IPS-NIHi7 (cell line): ENCODE measurements at regions not wholly inside any gene's neighbourhood (a gene's known extent, or its start where the extent isn't known, plus 50 kb on each side); places are given as distances from the start of the nearest gene placed in this dataset.
"Not testable (repeated sequence)": the region's sequence is repeated elsewhere in the genome, so short reads cannot be mapped to it uniquely, and the experiment has no call there.

Experiments
- DNase-seq: peaks from one replicate; pipeline ENCODE4 v3.0.0; 2012; ENCODE audit warnings: mixed read lengths; ENCODE audit errors: extremely low spot score

DNA sequence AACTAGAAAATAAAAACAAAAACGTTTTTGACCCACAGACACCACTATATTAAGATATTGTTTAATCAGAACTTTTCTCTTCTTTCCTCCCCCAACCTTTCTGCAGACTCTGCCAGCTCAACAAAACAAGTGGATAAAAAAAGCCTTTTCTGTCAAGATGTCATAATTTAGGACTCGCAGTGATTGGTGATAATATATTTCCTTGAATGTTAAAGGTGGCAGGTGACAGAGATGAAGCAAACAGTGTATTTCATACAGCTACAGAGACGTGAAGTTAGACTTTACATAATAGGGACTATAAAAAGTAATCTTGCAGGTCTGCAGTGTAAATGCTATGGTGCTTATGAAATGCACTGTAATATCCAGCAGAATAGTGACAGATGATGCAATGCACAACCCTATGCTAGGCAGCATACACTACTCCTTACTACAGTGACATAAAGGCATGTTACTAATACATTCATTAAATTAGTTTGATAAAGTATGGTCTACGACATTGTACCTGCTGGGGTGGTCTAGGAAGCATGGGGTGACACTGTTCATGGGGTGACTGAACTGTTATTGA lies 326.7 kb upstream of the GRAMD2B start:
- no peak for DNase-seq

DNA sequence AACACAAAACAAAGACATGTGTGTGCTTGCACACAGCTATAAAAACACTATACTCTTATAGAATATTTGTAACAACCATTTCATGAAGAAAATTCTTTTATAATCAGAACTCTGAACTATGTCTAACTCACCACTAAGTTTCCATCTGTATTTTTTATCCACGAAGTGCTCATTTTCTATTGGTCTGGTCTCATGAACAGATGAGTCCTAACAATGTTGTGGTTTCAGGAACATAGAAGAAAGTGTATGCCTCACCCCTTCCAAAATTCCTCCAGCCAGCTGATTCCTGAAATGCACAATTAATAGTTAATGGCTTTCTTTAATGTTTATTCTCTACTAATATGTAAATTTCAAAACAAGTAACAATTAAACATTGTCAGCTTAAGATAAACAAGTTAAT lies 325.3 kb upstream of the GRAMD2B start:
- DNase-seq = no peak

DNA sequence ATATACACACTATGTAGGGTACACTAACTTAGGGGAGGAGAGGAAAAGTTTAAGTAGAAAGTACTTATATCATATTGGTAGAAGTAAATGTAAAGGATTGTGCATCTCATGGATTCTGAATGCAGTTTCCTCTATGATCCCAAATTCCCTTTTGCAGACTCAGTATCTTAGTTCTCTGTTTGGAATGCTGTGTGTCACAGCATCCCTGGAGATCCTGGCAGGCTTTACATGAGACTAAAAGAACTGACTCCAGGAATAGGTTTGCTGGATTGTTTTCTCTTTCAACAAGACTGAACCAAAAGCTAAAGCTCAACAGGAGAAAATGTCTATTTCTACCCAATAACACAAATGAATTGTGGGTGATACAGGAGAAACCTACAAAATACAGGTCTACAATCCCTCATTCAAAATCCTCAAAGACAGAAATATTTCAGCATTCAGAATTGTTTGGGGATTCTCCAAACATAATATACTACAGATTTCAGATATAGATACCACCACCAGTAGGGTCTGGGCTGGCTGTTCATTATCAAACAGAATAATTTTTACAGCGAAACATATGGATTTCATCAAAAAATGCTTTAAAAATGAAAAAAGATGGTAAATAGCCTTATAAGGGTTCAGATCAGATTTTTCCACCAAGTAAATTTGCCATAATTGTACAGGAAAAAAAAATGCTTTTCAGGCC lies 324.7 kb upstream of the GRAMD2B start:
- no peak for DNase-seq

DNA sequence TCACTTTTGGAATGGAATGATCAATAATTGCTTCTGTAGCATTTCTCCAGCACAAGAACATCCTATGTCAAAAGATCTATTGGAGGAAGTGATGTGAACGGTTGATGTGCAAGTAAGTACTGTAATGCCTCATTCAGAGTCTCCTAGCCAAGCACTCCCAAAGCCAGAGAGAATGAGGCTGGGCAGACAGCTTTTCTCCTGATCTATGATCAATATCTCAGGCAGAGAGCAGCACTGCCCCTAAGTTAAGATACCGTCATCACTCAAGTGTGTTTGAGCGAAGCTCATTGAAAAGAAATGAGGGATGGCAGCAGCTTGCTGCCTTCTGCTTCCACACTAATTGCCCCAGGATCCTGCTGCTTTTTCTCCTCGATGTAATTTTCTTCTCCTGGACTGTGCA lies 324.1 kb upstream of the GRAMD2B start:
- no peak for DNase-seq

DNA sequence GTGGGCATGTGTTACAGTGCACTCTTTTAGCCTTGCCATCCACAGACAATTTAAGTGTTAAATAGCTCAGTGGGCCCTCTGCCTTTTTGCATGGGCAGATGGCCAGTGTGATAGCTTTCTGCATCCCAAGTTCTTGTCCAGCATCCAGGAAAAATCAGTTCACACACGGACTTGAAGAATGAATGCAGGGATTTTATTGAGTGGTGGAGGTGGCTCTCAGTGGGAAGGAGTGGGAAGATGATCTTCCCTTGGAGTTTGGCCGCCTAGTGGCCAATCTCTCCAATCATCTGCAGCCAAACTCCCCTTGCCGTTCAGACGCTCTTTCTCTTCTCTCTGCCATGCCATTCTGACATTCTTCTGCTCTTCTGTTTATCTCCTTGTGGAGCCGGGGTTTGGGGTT lies 322.4 kb upstream of the GRAMD2B start:
- peak; percentile 49 for DNase-seq

DNA sequence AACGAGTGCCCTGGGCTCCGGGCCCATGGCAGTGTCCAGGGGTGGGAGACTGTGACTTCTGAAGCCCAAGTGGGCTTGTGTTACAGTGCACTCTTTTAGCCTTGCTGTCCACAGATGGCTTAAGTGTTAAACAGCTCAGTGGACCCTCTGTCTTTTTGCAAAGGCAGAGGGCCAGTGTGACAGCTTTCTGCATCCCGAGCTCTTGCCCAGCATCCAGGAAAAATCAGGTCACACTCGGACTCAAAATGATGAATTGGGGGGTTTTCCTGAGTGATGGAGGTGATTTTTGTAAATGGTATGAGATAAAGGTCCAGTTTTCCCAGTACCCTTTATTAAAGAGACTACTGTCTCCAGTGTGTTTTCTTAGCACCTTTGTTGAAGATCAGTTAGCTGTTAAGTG lies 321.3 kb upstream of the GRAMD2B start:
- DNase-seq = no peak

DNA sequence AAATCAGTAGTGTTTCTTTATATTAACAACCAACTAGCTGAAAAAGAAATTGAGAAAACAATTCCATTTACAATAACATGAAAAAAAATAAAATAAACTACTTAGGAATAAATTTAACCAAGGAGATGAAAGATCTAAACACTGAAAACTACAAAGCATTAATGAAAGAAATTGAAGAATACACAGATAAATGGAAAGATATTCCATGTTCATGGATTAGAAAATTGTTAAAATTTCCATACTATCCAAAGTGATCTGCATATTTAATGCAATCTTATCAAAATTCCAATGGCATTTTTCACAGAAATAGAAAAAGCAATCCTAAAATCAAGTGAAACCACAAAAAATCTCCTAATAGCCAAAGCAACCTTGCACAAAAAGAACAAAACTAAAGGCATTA lies 320.2 kb upstream of the GRAMD2B start:
- DNase-seq = no peak

DNA sequence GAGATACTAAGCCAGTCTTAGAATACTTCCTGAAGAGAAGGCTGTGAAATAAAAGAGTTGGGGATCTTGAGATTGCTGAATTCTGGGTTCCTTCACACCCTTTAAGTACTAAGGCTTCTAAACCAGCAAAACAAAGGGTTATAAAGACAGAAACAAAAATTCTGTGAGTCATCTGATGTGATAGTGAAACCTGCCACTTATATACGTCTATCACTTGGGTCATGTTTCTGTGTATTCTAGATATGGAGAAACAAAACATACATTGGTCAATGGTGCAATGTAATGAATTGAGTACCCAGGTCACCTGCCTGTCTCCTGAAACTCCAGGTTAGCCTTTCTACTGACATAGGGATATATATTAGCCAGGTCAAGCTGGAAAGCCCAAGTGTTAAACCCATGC lies 319.3 kb upstream of the GRAMD2B start:
- DNase-seq = no peak

DNA sequence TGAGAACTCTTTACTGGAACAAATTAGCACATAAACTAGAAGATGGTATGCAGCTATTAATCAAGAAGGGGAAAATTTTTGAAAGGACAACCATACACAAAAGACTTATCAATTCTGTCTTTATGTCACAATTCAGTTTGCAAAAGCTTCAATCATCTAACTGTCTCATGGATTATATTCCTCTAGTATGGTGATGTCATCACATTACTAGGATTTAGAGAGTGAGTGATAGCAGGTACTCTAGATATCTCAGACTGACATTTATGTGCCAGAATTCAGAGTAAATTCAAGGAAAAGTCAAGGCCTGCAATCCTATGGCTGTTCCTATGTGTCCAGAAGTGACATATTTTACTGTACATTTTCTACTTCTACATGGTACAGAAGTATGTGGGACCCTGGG lies 318.9 kb upstream of the GRAMD2B start:
- DNase-seq = no peak

DNA sequence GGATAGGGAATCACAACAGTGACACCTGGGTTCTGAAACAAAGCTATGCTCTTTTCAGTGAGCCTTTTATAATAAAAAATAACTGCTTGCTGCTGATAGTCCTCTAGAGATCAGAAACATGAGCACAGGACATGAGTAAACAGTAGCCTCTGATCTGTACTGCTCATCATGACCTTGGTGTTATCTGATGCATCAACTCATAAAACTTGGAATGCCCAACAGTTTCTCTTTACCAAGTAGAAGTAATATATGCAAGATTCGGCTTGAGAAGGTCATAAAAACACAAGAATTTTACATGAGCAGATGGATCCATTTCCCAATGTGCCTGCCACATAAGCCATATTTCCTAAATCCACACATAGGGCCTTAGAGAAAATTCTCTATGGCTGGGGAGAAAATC lies 318.3 kb upstream of the GRAMD2B start:
- no peak for DNase-seq

DNA sequence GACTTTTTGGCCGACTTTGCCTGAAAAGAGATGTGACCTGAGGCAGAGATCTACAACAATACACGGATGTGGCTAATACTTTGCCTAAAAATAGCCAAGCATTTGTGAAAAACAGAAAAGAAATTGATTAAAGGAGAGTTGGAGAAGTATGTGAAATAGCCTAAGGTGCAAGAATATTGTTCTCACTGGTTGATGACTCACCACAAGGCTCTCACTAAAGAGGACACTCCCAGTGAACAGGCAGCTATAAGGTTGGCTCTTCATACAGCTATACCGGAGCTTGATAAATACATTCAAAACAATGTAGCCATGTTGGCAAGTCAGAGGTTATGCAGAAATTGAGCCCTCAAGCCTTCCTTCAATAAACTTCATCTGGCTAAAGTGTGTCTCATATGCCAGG lies 317.2 kb upstream of the GRAMD2B start:
- no peak for DNase-seq

DNA sequence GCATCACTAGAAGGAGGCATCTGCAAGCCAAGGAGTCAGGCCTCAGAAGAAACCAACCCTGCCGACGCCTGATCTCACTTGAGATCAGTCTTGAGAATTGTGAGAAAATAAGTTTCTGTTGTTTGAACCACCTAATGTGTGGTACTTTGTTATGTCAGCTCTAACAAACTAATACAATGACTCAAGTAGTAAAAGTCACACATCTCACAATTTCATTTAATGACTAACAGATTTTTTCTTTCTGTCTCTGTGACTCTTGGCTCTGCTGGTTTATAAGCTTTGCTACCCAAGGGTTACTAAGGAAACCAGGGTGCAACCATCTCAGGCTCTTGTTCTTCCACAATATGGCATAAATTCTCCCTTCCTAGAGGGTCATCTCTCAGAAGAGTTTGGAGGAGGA lies 315.8 kb upstream of the GRAMD2B start:
- DNase-seq = no peak

DNA sequence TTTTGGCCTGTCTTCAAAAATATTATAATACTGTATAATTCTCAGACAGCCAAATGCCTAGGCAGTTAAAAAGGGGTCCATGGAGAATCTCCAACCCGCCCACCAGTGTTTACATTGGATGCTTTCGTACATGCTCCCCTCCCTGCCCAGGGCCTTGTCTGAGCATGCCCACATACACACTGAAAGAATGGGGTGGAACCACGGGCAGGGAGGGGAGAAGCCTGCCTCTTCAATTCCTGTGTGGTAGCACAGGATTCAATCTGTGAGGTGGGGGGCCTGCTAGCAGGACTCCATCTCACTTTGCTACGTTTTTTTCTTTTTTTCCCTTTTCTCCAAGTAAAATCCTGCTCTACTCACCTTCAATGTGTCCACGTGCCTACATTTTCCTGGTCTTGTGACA lies 314.7 kb upstream of the GRAMD2B start:
- no peak for DNase-seq

DNA sequence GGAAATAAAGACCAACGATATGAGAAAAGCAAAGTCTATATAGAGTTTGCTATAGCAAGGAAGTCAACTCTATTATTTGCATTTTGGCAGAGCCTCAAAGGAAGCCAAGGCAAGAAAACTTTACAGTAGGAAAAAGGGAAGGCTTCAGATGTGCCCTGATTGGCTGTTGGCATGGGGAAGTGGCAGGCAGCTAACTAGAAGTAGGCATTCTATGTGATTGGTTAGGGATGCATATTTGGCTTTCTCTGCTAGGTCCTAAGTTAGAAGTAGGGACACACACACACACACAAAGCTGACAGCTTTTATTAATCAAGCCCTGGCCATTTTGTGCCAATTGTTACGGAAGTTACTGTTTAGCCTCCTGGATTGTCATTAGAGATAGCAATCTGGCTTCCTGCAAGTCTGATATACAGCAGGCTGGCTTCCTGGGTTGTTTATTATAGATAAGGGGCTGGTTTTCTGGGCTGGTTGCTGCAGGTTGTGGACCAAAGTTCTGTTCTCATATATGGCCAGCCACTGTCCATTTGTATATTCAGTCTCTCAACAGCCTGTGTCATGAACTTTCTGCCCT lies 308.1 kb upstream of the GRAMD2B start:
- no peak for DNase-seq

DNA sequence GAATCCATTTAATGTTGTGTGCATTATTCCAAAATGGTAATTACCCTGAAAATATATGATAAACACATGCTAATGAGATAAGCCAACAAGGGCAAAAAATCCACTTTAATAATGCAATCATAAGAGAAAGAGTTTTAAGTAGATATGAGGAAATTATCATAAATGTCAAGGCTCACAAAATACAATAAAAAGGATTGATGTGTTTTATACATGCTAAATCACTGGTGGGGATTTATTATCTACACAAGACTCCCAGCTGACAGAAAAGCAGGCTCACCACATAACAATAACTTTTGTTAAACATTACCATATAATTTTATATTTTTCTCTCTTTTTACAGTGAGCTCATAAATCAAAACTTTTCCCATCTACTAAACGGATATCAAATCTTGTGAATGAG lies 306.2 kb upstream of the GRAMD2B start:
- no peak for DNase-seq

DNA sequence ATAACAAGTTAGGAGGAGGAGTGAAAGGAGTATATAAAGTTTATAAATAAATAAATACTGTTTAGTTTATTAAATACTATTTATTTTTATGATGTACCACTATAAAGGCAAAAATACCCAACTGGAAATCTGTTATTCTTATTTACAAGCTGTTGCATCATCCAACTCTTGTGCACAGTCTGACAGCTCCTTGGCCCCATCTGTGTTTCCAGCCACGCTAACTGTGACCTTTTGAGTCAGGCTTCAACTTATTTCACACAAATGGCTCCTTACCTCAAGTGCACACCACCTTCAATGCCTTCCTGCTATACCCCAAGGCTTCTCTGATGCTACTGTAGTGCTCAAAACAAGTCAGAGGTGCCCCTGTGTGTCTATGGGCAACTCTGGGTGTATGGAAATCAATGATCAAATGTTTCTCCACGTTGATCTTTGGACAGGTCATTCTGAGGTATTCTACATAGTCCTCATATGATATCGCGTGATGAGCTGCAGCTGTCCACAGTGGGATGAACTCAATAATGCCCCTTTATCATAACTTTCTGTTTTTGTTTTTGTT lies 303.2 kb upstream of the GRAMD2B start:
- no peak for DNase-seq

DNA sequence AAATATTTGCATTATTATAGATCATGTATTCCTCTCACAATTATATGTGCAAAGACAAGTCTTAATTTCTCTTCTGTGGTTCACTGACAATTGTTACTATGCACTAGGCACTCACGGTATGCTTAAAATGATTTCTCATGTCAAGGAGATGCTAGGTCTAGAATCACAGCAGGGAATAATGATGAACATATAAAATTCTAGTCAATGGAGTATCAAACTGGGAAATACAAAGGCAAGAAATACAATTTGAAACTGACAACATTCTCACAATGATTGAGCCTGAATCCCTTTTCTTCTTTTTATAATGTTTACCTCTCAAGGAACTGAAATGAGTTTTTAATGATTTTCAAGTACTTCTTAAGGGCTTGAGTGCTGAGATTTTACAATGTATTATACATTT lies 302.3 kb upstream of the GRAMD2B start:
- DNase-seq = no peak

DNA sequence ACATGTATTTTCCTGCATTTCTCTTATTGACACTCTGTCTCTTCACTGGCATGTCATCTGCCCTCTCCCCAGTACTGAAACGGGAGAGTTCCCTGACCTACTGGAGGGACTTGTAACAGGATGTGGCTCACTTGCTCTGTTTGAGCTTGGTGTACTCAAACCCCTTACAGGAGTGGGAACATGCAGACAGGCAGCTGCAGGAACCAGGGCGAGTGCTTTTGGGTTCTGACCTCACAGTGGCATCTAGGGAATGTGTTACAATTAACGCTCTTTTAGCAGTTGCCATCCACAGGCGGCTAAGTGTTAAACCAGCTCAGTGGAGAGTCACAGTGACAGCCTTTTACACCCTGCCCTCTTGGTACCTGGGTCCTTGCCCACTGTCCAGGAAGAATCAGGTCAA lies 300.3 kb upstream of the GRAMD2B start:
- peak; percentile 29 for DNase-seq

DNA sequence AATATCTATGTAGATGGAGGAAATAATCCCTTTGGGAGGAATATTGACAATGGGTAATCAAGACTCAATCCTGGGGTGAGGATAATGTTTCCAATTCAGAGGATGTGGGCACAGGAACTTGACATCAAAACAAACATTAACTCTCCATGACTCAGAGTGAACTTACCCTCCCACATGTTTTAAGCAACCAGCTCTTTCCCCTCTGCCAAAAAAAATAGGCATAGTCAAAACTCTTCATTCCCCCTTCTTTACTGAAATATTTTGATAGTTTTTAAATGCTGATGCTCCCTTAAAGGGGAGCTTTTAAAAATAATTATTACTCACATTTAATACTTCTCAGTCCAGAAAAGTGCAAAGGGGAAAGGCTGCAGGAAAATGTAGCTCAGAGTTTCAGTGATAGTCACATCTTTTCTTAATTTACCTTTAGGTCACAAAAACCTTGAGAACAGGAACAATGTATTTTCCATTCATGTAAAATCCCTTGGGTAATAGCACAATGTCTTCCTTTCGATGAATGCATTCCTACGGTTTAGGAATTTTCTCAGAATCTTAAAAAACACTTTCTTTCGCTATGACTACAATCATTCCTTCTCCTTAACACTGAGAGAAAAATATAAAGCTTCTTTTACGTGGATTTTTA lies 298.4 kb upstream of the GRAMD2B start:
- no peak for DNase-seq

DNA sequence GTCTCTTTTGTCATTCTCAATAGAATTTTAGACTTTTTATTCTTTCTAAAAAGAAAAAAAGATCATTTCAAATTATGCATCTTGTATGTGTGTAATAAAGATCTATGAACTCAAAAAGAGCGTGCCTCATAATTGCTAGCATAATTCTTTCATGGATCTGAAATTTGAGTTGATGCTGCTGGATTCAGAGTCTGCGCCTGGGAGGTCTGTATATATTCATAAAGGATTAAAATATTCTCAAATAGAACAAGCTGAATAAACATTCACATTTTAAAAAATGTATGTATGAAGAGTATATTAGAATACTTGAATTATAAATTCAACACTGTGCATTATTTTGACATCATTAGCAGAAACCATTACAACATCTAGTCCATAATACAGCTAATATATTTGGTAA lies 297.8 kb upstream of the GRAMD2B start:
- DNase-seq = no peak

DNA sequence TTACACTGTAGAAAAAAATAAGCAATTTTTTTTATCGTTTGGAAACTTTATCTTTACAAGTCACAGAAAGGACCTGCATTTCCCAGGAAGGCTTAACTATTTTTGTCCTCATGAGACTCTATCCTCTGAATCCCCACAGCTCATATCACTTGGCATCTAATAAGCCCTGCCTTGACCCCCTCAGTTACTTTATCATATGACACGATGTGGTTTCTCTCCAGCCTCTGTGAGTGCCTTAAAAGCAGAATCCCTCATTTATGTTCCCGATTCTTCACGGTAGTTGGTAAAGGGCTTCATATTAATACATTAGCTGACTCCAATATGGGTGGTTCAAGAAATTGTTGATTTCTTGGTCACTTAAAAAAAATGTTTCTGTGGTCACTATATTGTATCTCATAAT lies 296.6 kb upstream of the GRAMD2B start:
- DNase-seq = no peak

DNA sequence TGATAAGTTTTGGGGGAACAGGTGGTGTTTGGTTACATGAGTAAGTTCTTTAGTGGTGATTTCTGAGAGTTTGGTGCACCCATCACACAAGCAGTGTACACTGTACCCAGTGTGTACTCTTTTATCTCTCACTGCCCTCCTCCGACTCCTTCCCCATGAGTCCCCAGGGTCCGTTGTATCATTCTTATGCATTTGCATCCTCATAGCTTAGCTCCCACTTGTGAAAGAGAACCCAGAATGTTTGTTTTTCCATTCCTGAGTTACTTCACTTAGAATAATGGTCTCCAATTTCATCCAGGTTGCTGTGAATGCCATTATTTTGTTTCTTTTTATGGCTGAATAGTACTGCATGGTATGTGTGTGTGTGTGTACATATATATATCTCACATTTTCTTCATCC lies 295.8 kb upstream of the GRAMD2B start:
- not testable (repeated sequence) for DNase-seq

DNA sequence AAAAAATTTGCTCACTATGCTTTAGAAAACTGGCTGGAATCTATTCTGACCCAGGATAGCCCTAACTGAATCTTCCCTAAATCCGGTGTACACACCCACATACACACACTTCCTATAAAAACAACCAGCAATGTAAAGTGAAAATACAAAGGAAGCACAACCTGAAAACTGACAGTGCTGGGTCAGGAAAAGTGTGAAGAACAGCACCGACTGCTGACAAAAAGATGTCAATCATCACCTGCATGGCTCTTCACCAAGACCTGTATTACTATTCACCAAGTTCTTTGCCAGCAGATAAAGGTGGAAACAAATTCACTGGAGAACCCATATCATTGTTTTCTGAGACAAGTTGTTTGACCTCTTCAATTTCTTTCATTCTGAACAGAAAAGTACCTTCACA lies 293.8 kb upstream of the GRAMD2B start:
- no peak for DNase-seq
